DMS79 (cell line): ENCODE measurements at regions not wholly inside any gene's neighbourhood (a gene's known extent, or its start where the extent isn't known, plus 50 kb on each side); places are given as distances from the start of the nearest gene placed in this dataset.

ENCODE experiments used
- DNase-seq: peaks from one replicate; lab custom pipeline; 2025; lab: John Stamatoyannopoulos, UW

- DNase-seq = no peak
These were observed 82.2 kb downstream of the ZNF608 start for GRCh38 chr5:124664287-124664686.

- DNase-seq = no peak
These were observed 83.3 kb downstream of the ZNF608 start for GRCh38 chr5:124663101-124663506.

GRCh38 chr5:124662181-124662781 lies 84.2 kb downstream of the ZNF608 start:
- DNase-seq = peak; percentile 10

- DNase-seq = peak; percentile 78
These were observed 84.9 kb downstream of the ZNF608 start for GRCh38 chr5:124661317-124662141.

GRCh38 chr5:124660229-124661093 lies 86.0 kb downstream of the ZNF608 start:
- no peak for DNase-seq

- DNase-seq = no peak
These were observed 86.6 kb downstream of the ZNF608 start for GRCh38 chr5:124659798-124660197.

- no peak for DNase-seq
These were observed 87.4 kb downstream of the ZNF608 start for GRCh38 chr5:124658867-124659557.

GRCh38 chr5:124655921-124656511 lies 90.4 kb downstream of the ZNF608 start:
- DNase-seq = peak; percentile 69

GRCh38 chr5:124655251-124655917 lies 91.1 kb downstream of the ZNF608 start:
- DNase-seq = no peak

GRCh38 chr5:124654418-124654817 lies 92.0 kb downstream of the ZNF608 start:
- DNase-seq = no peak

- no peak for DNase-seq
These were observed 92.8 kb downstream of the ZNF608 start for GRCh38 chr5:124653666-124654065.

GRCh38 chr5:124652892-124653441 lies 93.5 kb downstream of the ZNF608 start:
- DNase-seq = no peak

GRCh38 chr5:124652514-124652819 lies 94.0 kb downstream of the ZNF608 start:
- no peak for DNase-seq

- peak; percentile 45 for DNase-seq
These were observed 94.6 kb downstream of the ZNF608 start for GRCh38 chr5:124651663-124652513.

- no peak for DNase-seq
These were observed 95.3 kb downstream of the ZNF608 start for GRCh38 chr5:124650951-124651662.

- DNase-seq = peak; percentile 45
These were observed 96.3 kb downstream of the ZNF608 start for GRCh38 chr5:124650147-124650561.

GRCh38 chr5:124649491-124650146 lies 96.8 kb downstream of the ZNF608 start:
- peak; percentile 54 for DNase-seq

- no peak for DNase-seq
These were observed 97.5 kb downstream of the ZNF608 start for GRCh38 chr5:124648902-124649467.
